Medulla oblongata (tissue), 1 donor: ENCODE measurements at regions not wholly inside any gene's neighbourhood (a gene's known extent, or its start where the extent isn't known, plus 50 kb on each side); places are given as distances from the start of the nearest gene placed in this dataset.

Experiments used
- DNase-seq: peaks from one replicate; pipeline ENCODE4 v3.0.0-alpha.2; 2015; ENCODE audit errors: extremely low spot score

DNA sequence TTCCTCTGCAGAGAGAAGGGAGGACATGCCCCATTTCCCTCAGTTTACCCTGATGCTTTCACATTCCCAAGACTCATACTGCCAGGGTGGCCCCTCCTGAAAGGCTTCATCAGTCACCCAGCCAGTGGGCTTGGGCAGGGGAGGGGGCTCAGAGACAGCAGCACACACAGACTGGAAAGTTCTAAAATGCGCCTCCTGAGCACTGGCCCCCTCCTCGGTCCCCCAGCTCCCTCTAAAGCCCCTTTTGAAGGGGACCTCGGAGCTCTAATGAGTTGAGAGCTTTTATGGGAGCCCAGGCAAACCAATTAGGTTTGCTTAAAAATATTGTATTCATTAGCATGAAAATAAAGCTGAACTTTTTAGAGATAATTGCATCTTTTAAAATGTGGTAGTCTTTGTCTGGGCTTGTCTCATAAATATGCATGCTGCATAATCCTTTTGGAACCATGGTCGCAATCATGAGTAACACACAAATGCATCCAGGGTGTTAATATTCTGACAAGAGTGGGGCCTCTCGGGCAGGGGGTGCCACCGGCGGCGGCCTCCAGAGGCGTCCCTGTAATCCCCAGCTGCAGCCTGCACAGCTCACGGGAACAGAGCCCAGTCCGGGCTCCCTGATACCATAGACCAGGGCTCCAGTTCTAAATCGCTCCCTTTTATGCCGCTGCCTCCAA is 78.5 kb downstream of the RPLP1 start:
- DNase-seq = peak; percentile 18

DNA sequence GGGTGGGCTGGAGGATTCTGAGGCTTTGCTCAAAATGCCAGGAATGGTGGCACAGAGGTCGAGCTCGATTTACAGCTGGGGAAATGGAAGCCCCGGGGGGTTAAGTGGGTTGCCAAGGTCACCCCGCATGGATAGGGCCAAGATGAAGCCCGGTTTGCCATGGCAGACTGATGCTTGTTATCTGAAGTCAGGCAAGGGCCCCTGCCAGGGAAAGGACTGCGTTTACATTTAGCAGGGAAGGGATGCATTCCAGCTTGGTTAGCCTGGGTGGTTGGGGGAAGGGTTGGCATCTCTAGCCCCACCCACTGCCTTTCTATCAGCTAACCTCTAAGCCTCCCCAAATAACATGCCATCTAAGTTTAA is 79.0 kb downstream of the RPLP1 start:
- DNase-seq = no peak

DNA sequence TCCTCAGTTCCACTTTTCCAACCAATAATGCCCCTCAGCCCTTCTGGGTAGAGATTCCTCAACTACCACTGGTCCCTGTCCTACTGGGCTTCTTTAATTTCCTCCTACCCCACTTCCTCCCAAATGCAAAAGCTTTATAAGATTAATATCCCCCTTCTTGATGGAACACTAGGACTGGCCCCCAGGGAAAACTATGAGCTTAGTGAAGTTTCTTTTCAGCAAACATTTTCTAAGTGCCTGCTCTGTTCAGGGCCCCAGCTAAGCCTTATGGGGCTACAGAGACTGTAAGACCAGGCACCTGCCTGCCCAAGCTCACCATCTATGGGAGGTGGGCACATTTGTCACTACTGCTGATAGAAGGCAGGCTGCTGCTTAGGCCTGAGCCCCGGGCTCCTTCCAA is 79.4 kb downstream of the RPLP1 start:
- no peak for DNase-seq

DNA sequence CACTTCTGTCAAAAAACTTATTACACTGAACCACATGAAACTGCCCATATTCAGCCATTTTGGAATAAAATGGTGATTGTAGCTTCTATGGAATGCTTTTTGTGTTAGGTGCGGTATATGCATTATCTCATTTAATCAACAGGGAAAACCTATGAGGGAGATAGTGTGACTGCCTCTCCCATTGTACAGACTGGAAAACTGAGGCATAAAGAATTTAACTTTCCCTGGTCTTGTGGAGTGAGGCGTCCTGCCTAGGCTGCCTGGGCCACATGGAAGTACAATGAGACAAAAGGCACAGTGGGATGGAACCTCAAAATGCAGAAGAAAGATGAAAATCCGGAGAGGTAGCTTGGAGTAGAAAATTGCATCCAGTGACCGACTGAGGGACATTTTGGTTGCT is 80.2 kb downstream of the RPLP1 start:
- DNase-seq = no peak

DNA sequence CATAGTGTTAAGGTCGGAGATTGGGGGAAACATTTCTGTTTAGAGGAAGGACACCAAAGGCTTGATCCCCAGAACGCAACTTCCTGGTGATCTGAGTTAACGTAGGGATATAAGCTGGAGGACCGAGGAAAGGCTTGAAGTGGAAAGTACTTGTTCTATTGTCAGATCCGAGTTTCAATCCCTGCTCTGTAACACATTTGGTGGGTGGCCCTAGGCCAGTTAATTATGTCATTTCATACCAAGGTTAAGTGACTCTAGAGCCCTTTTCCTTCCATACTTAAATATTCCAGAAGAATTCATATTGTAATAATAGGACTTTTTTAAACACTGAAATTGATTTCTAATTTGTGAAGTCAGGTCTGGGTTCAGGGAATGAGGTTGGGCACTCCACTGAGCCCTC is 80.9 kb downstream of the RPLP1 start:
- no peak for DNase-seq

DNA sequence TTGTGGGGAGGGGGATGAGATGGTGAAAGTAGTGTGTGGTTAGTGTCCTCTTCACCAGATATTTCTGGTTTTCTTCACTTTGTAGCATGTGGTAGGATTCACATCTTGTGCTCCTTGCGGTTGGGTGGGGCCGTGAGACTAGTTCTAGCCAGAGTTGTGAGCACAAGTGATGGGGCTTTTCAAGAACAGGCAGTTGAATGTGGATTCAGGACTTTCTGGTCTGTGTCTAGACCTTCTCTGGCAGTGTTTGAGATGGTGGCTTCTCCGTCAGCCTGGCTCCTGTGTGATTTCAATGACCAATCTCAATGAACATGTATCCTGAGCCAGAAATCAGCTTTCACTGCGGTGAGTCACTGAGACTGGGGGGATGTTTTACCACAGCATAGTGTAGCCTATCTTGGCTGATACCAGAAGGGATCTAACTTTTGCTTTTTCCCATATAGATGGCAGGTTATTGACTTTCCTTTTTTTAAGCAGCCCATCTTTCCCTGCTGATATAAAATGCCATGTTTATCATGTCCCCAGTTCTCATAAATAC is 82.6 kb downstream of the RPLP1 start:
- no peak for DNase-seq

DNA sequence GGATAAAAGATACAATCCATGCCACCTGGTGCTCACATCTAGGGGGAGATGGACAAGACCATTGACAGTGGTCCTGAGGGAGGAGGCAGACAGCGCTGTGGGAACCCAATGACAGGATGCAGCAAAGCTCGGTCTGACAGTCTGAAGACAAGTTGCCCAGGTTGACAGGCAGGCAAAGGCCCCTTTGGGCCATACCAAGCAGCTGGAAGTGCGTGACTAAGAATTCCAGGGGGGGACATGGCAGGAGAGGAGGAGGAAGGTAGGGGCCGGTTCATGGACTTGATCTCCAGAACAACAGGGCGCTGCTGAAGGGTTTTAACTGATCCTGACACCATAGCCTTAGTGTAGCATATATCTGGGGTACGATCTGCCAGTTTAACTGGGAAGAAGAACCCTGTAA is 83.4 kb downstream of the RPLP1 start:
- no peak for DNase-seq

DNA sequence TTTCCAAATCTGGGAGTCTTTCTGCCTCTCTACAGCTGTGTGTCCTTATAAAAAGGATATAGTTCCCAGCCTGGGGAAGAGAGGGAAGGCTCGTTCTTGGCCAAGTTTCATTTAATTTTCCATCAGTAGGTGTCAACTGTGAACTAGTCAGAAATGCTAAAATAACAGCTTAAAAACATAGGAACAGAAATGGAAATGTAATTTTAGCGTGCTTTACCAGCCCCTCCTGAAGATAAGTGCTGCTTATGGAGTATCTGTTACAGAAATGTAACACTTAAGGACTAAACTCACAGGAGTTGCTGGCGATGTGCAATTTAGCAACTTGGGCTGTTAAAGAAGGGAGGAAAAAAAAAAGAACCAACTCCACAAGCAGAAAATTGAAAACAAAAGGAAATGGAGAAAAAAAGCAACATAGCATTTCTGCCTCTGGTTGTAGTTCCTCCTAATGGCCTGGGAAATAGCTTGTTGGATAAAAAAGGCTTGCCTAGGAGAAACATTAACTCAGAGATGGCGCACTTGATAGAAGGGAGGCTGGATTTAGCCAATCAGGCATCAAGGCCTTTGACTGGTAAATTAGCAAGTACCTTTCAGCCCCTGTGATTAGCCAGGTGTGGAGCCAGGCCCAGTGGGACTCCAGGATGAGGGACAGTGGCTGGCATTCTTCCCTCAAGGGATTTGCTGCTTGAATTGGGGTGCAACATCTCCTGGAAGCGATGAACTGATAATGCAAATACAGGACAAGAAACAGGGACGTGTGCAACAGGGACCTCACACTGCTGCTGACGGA is 84.3 kb downstream of the RPLP1 start:
- no peak for DNase-seq

DNA sequence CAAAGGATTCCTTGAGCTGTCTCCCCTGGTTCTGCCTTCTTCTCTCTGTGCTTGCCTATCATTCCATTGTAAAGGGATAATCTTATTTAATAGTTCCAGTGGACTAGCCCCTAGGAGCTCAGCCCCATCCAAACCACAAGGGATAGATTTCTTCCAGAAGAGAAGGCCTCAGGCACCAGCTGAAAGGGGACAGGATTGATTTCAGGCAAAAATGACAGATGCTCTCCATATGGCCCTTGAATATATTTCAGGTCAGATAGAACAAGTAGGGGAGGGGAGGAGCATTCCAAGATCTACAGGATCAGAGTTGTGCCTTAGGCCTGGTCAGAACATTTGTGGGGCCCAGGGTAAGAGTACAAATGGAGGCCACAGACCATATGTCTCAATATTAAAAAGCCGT is 85.3 kb downstream of the RPLP1 start:
- DNase-seq = no peak

DNA sequence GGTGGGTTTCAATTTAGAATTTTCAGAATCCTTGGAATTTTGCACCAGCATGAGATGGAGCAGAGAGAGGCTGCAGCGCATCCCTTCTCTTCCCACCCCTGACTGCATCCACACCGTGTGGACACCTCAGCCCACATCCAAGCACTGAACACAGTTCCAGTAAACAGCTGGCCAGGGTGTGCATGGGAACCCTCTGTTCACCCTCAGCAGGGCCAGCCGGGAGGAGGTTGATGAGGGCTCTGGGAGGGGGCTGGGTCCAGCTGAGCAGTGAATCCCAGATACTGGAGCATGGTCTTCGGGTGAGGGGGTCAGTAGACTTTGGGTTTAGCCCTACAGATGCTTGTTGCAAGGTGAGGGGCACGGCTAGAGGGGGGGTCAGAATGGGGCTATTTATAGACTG is 85.8 kb downstream of the RPLP1 start:
- no peak for DNase-seq

DNA sequence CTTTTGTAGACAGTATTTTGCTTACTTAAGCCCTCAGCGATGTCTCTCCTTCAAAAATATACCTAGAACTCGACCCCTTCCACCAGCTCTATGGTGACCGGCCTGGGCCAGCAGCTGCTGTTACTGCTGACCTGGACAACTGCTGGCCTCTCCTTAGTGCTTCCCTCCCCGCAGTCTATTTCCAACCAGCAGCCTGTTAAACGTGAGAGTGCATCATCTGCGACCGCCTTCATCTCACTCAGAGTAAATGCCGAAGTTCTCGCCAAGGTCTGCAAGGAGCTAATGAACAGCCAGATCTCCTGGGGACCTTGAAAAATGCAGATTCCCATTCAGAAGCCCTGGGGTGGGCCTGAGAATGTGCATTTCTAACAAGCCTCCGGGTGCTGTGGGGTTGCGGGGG is 86.7 kb downstream of the RPLP1 start:
- no peak for DNase-seq

DNA sequence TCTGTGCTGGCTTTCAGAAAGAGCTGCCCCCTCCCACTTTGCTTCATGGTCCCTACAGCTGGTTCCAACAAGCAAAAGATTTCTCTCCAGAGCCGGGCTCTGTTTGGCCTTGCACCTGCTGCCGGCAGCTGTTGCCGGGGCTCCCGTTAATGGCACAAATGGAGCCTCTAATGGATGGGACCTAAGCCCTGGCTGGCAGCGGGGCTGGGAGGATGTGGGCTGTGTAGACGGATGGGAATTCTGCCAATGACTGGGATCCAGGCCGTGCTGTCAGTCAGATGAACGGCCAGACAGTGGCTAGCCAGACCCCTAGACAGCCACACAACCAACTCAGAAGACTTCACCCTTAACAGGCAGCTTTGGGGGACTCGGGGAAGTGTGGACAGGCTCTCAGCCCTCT is 88.0 kb downstream of the RPLP1 start:
- peak; percentile 44 for DNase-seq

DNA sequence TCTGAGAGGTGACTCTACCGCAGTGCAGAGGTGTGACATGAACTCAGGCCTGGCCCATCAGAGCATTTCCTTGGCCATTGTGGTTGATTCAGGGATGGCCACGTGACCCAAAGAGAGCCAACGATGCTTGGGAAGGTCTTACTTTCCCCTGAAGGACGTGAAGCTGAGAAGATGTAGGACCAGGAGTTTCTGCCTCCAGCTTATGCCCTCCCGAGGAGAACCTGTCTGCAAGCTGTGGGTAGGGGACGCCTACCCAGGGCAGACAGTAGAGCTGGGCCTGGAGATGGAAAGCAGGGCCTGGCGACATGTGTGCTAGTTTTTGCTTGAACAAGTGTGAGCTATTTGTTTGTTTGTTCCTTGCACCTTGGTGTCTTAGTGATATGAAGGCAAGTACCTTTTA is 89.4 kb downstream of the RPLP1 start:
- DNase-seq = no peak

DNA sequence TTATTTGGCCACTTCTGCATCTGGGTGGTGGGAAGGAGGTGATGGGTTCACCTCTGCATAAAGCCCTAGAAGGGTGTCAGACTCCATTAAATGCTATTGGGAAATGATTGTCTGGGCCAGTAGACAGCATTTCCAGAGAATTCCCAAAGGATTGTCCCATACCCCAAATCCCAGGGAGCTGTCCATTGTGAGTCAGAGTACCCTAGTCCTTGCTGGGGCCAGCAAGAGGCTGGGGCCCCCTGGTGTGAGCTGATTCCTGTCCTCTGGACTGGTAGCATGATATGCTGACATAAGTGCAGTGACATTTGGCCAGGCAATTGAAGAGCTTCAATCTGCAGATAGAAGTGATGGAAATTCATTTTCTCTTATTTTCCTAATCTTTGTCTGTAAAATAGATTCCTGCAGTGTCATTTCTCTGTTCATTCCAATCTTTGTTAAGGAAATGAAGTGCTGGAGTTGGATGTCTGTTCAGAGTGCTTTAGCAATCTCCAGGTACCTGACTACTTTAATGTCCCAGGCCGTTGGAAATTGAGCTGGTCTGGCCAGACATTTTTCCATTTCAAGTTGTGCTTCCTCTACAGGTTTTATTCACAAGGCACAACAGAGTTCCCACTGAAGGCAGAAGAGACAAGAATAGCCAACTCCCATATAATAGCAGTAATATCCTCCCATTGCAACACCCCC is 91.2 kb downstream of the RPLP1 start:
- DNase-seq = no peak

DNA sequence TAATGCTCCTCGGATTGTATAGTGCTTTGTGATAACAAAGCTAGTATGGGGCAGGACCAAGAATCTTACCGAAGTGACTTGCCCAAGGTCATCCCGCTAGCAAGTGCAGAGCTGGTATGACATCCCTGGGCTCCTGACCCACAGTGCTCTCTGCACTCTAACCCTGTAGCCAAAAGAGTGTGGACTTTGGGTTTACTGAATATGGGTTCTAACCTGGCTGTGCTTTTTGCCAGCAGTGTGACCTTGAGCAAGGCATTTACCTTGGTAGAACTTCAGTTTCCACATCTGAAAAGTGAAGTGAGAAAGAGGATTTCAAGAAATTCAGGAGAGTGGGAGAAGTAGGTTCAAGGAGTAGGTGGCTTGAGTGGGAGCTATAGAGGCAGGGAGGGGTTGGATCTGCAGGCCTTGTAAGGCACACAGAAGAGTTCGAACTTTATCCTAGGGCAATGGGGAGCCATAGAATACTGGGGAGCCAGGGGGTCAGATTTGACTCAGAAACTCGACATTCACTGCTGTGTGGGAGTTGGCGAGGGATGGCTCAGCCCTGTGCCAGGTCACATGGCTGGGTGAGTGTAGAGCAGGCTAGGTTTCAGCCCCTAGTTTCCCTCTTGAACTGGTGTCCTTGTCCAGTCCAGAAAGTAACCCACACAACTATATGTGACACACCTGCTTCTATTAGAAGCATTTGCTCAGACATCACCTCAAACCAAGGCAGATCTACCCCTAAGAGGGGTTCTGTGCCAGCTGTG is 91.9 kb downstream of the RPLP1 start:
- no peak for DNase-seq

DNA sequence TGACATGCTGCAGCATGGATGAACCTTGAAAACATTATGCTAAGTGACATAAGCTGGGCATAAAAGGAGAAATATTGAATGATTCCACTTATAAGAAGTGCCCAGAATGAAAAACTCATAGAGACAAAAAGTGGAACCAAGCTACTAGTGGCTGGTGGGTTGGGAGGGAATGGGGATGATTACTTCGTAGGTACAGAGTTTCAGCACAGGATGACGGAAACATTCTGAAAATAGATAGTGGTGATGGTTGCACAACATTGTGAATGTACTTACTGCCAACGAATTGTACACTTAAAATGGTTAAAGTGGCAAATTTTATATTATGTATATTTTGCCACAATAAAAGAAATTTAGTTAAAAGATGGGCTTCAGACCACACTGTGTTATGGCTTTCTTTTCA is 93.6 kb downstream of the RPLP1 start:
- DNase-seq = no peak

DNA sequence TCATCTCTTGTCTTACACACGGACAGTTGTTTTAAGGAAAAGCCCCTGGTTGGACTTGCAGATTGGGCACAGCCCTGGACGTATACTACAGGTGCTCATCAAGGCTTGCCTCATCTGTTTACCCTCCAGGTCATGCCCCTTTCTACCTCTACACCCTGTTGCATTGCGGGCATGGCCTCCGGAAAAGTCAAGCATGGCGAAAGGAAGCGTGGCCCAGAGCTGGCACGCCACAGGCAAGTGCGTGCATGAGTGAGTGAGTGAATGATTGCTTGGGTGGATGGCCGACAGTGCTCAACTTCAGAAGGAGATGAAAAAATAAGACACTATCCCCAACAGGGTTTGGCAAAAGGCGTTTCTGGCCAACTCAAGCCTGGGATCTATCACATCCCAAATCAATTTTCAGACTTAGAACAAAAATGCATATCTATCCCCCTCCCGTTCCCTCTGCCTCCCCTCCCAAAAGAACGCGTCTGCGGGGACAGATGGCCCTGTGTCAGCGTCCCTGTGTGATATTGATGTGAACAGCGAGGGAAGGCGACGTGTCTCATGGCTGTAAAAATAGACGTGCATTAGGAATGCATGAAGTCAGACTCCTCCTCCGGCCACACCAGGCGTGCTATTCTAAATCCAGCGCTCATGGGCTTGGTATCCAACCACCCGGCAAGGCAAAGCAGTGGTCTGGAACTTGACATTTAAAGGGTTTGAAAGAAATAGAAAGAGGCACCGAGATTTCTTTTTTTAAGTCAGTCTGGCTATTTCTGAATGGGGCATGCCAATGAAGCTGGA is 96.0 kb downstream of the RPLP1 start:
- no peak for DNase-seq

DNA sequence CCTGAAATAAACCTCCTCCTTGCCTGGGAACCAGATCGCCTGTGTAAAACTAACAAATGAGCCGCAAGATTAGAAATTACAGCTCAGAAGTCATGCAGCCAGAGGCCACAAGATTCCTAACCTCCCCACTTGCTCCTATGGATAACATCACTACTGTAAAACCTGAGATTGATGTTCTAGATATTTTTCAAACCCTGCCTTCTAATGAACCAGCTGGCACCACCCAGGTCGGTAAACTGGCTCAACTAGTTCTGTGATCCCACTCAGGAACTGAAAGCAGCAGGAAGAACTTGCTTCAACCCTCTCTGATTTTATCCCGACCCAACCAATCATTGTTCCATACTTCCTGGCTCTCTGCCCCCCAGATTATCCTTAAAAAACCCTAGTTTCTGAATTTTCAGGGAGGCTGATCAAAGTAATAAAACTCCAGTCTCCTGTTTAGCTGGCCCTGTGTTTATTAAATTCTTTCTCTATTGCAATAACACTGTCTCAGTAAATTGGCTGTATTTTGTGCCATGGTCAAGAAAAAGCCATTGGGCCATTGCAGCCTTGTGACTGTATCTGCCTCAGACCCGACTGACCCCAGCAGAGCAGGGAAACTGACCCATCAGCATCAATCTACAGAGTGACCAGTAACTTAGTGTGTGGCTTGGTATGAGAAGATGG is 98.9 kb downstream of the RPLP1 start:
- DNase-seq = no peak

DNA sequence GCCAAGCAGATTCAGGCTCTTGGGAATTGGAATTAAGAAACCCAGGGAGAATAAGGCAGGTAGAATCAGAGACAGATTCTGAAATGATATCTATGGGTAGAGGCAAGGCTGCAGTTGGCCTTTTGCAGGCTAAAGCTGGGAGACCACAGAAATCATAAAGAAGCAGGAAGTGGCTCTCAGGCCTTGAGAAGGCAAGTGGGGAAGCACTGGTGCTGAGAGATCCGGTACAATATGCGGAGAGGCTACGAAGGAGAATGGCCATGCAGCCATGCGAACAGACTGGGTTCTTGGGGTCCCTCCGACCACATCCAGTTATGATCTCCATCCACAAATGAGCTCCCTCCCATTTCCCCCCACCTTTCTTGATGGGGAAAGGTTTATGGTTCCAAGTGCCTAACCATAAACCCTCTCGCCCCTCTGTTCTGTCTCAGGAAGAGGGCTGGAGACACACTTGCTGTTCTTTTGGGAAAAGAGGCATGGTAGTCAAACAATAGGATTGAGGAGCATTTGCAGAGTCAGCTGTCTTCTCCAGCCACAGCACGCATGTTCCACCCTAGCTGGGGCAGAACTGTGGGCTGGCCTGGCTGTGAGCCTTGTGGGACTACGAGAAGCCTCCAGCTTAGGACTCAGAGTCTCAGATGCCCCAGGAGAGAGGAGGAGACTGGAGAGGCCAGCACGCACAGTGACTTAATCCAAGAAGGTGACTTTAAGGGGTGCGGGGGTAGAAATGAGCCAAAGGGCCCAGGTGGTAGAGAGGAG is 99.6 kb downstream of the RPLP1 start:
- DNase-seq = no peak

DNA sequence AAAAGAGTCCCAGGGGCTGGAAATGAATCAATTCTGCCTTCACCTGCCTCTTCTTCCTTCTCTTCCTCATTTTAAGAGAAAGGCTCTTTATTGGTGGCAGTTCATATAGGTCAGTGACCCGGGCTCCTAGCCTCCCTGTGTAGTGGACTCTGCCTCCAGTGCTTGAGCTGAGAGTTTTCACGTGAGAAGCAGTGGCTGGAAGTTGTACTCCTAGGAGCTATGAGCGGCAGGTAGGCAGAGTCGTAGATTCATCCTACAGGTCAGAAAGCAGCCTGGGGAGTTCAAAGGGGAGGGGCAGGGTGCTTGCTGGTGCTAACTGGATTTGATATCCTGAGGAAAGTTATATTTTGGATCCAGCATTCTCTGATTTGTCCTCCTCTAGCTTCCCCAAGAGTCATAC is 101.1 kb downstream of the RPLP1 start:
- no peak for DNase-seq
